C4-2B (cell line): ENCODE measurements at regions not wholly inside any gene's neighbourhood (a gene's known extent, or its start where the extent isn't known, plus 50 kb on each side); places are given as distances from the start of the nearest gene placed in this dataset.
"Not testable (repeated sequence)": the region's sequence is repeated elsewhere in the genome, so short reads cannot be mapped to it uniquely, and the experiment has no call there.

Experiments used
- H3K27ac ChIP-seq: fragments of 450-650 bp; 2 replicates; pipeline ENCODE4 v1.5.1; 2017
- CTCF ChIP-seq: fragments of 450-650 bp; conservative IDR thresholded peaks from 2 replicates; pipeline ENCODE4 v1.5.1; 2017; ENCODE audit warnings: mild to moderate bottlenecking
- ZFX ChIP-seq: fragments of 450-650 bp; IDR thresholded peaks from 2 replicates; pipeline ENCODE4 v1.6.1; 2017

DNA sequence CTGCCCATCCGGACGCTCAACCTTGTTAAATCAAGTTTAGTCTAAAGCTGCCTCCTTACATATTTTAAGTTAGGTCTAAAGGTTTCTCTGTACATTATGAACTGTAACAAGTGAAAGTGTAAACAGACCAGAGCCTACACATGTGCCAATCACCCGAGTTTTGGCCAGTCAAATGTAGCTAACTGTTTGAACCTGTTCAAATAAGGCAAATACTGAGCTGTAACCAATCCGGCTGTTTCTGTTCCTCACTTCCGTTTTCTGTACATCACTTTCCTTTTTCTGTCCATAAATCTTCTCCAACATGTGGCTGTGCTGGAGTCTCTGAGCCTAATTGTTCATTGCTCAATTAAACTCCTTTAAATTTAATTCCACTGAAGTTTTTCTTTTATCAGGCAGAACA, 113.3 kb upstream of the SHISA3 start:
- TF ChIP-seq ZFX: no peak
- TF ChIP-seq CTCF: no peak
- H3K27ac ChIP-seq: no peak overlapping the region

- not testable (repeated sequence) for H3K27ac ChIP-seq
These were observed 108.4 kb upstream of the SHISA3 start for GRCh38 chr4:42288876-42289275.

GRCh38 chr4:42292192-42292591, 105.1 kb upstream of the SHISA3 start:
- H3K27ac ChIP-seq: not testable (repeated sequence)

DNA sequence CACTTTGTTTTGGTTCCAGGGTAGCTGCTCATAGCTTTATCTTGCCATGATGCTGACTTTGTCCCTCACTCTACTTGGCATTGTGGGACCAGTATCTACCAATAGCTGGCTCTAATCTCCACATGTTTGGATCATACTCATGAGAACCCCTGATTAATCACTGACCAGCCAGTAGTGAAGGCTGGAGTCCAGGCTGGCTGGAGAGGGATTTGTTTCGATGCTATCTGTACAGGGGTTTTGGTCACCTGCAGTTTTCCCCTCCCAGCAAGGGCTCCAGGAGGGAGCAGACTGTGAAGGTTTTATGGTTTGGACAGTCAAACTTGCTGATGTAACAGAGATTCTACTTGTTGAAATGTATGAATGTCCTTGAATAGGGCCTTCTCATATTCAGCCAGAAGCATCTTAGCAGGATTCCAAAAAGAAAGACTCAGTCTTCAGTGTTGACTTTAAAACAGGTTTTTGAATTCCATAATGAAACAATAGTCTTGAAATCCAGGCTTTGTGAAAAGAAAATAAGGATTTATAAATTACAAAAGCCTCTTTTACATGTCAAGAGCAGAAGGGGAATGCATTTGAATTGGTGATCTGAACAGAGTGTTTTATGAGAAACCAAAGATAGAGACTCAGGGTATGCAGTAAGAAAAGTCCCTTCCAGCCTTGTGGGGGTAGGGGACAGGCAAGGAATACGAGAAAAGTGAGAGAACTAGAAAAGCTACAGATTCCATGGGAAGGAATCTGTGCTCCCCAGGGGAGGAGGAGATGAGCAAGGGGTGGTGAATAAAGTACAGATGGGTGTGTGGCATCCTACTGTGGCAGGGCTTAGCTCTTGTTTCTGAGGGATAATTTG, 103.1 kb upstream of the SHISA3 start:
- TF ChIP-seq ZFX (no peak), CTCF (no peak)
- no peak overlapping the region for H3K27ac ChIP-seq

GRCh38 chr4:42296196-42296595, 101.1 kb upstream of the SHISA3 start:
- TF ChIP-seq CTCF (peak; percentile 23; the same call in 1 of the 2 replicates), ZFX (no peak)
- no peak overlapping the region; the same call in 1 of the 2 replicates for H3K27ac ChIP-seq

- H3K27ac ChIP-seq: no peak overlapping the region
These were observed 94.9 kb upstream of the SHISA3 start for GRCh38 chr4:42302348-42302747.

DNA sequence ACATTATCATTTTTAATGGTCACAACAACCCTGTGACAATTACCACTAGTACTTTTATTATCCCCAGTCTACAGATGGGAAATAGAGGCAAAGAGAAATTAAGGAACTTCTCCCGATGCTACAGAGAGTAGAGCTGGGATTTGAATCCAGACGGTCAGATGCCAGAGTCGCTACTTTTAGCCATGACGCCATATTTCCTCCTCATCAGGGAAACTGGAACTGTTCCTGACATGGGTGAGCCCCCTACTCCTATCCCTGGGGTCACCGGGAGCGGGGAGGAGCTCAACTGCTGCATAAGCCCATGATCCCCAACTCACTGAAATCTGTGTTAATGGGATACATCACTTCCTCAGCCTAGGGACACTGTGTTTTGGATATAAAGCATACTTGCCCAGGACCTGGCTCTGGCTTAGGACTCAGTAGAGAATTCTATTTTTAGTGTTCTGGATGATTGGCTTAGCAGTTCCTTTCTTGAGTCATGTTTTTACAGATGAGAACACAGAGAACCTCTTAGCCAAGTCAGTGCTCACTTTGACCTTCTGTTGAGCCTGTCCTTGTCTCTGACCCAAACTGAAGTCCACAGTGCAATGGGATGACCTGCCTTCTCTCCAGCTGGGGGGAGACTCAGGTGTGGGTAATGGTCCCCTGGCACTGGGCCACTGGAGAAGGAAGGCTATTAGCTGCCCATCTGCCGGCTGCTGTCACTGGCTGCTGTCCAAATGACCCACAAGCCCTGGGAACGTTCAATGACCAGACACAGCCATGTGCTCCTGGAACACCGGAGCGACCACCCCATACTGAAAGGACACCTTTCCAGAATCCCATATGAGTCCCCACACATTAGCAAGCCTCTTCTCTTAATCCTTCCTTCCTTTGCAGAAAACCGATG, 90.8 kb upstream of the SHISA3 start:
- H3K27ac ChIP-seq: no peak overlapping the region
- TF ChIP-seq CTCF (no peak), ZFX (no peak)

More at GRCh38 chr4:42302348-42302747, 94.9 kb upstream of the SHISA3 start:
- TF ChIP-seq ZFX (no peak), CTCF (peak; percentile 60)

DNA sequence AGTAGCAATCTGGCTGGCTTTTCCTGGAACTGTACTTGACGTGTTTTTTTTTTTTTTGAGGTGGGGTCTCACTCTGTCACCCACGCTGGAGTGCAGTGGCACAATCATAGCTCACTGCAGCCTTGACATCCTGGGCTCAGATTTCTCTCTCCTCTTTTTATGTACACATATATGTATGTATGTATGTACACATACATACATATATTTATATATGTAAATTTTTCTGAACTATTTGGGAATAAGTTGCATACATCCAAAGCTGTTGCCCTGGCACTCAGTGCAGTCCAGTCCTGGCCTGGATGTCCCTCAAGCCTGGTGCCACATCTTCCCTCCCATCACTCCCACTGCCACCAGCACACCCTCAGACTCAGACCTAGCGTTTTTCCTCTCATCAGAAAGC, 89.0 kb upstream of the SHISA3 start:
- H3K27ac ChIP-seq: no peak overlapping the region
- TF ChIP-seq CTCF (no peak), ZFX (no peak)
